ENCODE measurements at regions not wholly inside any gene's neighbourhood (a gene's known extent, or its start where the extent isn't known, plus 50 kb on each side); places are given as distances from the start of the nearest gene placed in this dataset.

DNA sequence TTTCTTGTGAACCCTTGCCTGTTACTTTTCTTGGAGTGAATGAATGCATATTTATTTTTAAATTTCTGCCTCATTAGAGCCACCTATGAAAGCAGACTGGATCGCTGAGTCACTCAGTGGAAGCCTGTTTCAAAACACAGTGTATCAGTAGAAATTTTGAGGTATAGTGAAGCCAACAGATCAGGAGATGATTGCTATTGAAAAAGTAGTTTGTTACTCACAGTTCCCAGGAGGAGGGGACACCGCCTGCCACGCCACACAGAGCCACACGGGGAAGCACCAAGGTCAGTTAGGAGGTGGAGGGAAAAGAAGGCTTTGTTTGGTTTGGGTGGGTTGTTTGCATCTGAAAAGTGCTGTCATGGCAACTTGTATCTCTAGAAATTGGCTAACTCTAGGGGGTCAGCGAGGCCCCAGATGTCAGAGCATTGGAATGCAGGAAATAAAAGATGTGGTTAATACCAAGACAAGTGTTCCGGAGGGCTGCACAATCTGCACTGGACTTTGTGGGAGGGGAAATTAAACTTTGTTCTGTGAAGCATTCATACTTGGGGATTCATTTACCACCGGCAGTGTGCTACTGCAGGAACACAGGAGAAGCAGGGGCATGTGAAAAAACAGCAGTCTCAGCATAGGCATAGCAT is 106.4 kb upstream of the SDK1 start:
- TF ChIP-seq, protein P1, sequence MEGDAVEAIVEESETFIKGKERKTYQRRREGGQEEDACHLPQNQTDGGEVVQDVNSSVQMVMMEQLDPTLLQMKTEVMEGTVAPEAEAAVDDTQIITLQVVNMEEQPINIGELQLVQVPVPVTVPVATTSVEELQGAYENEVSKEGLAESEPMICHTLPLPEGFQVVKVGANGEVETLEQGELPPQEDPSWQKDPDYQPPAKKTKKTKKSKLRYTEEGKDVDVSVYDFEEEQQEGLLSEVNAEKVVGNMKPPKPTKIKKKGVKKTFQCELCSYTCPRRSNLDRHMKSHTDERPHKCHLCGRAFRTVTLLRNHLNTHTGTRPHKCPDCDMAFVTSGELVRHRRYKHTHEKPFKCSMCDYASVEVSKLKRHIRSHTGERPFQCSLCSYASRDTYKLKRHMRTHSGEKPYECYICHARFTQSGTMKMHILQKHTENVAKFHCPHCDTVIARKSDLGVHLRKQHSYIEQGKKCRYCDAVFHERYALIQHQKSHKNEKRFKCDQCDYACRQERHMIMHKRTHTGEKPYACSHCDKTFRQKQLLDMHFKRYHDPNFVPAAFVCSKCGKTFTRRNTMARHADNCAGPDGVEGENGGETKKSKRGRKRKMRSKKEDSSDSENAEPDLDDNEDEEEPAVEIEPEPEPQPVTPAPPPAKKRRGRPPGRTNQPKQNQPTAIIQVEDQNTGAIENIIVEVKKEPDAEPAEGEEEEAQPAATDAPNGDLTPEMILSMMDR (IDR thresholded peaks at IDR 0.05): no peak
- no peak for TF ChIP-seq ZFX (IDR thresholded peaks at IDR 0.05; ENCODE audit: borderline replicate concordance)

All from 22Rv1 (cell line).